Endodermal cell (in vitro differentiated cells): ENCODE measurements at regions not wholly inside any gene's neighbourhood (a gene's known extent, or its start where the extent isn't known, plus 50 kb on each side); places are given as distances from the start of the nearest gene placed in this dataset.

ENCODE experiments used
- DNase-seq: peaks from one replicate; pipeline ENCODE4 v3.0.0-alpha.2; 2017
- H3K27ac ChIP-seq: 2 replicates; pipeline ENCODE4 v1.5.1; 2013; ENCODE audit warnings: mild to moderate bottlenecking, low read depth, low read length, moderate library complexity
- H3K27me3 ChIP-seq: 2 replicates; pipeline ENCODE4 v1.6.1; 2013; ENCODE audit warnings: mild to moderate bottlenecking, low read length, moderate library complexity; ENCODE audit not compliant: insufficient read depth, control insufficient read depth, poor library complexity, severe bottlenecking
- H3K36me3 ChIP-seq: 2 replicates; pipeline ENCODE4 v1.7.0; 2013; ENCODE audit warnings: mild to moderate bottlenecking, low read length, moderate library complexity; ENCODE audit not compliant: control insufficient read depth, insufficient read depth
- H3K4me1 ChIP-seq: one replicate; pipeline ENCODE4 v1.7.0; 2013; ENCODE audit warnings: low read length; ENCODE audit not compliant: control insufficient read depth, insufficient read depth
- H3K4me3 ChIP-seq: 2 replicates; pipeline ENCODE4 v1.5.1; 2013; ENCODE audit warnings: mild to moderate bottlenecking, low read length, moderate library complexity
- H3K9ac ChIP-seq: 2 replicates; pipeline ENCODE4 v1.6.1; 2013; ENCODE audit warnings: mild to moderate bottlenecking, low read length, moderate library complexity; ENCODE audit not compliant: poor library complexity, severe bottlenecking; ENCODE audit errors: extremely low read depth
- H3K9me3 ChIP-seq: 2 replicates; pipeline ENCODE4 v1.6.1; 2013; ENCODE audit warnings: mild to moderate bottlenecking, low read length, moderate library complexity; ENCODE audit not compliant: control insufficient read depth
- H3K27ac Mint-ChIP-seq: 2 replicates; pipeline ENCODE4 v1.8.0; 2020; ENCODE audit warnings: mixed read lengths
- H3K27me3 Mint-ChIP-seq: 2 replicates; pipeline ENCODE4 v1.8.0; 2021; ENCODE audit warnings: mild to moderate bottlenecking, mixed read lengths; ENCODE audit not compliant: insufficient read depth
- H3K36me3 Mint-ChIP-seq: 2 replicates; pipeline ENCODE4 v1.8.0; 2020; ENCODE audit warnings: low read depth, mixed read lengths
- H3K4me1 Mint-ChIP-seq: 2 replicates; pipeline ENCODE4 v1.8.0; 2020; ENCODE audit warnings: mixed read lengths
- H3K4me3 Mint-ChIP-seq: 2 replicates; pipeline ENCODE4 v1.8.0; 2020; ENCODE audit warnings: mild to moderate bottlenecking, moderate library complexity, mixed read lengths
- H3K9me3 Mint-ChIP-seq: 2 replicates; pipeline ENCODE4 v1.8.0; 2020; ENCODE audit warnings: mild to moderate bottlenecking, mixed read lengths
- WGBS, 2 experiments: methylation state at CpG; one replicate each; pipeline versions ENCODE4 v1.1.5 to v1.1.7; 2013; ENCODE audit warnings: missing lambda C conversion rate in 2 of 2, mixed read lengths in 1 of 2; ENCODE audit not compliant: insufficient coverage in 1 of 2, insufficient read length in 1 of 2; 5-methylcytosine and 5-hydroxymethylcytosine counted together
- TF ChIP-seq, protein P1 (sequence below): fragments of 200-600 bp; sonication (generic); conservative IDR thresholded peaks from 2 replicates; pipeline ENCODE4 v1.5.0; 2021; ENCODE audit warnings: antibody characterized with exemption, mild to moderate bottlenecking

GRCh38 chr1:214208460-214208859, 72.5 kb upstream of the SMYD2 start:
- Mint-ChIP-seq H3K4me1 (peaks cover 13% of the 10 kb centered on the region), H3K4me3 (no peak overlapping the region), H3K9me3 (no peaks in the 10 kb centered on the region), H3K36me3 (no peaks in the 10 kb centered on the region), H3K27me3 (peaks cover 99% of the 10 kb centered on the region), H3K27ac (no peak overlapping the region)
- DNase-seq = no peak
- 78 to 88% methylated on average over 14 of the region's 14 CpGs for WGBS, 2 experiments
- Histone ChIP-seq H3K36me3 (no peaks in the 10 kb centered on the region), H3K9ac (no peak overlapping the region), H3K4me1 (peaks cover 11% of the 10 kb centered on the region), H3K9me3 (no peaks in the 10 kb centered on the region), H3K27ac (peak overlapping the region; percentile 83), H3K4me3 (no peak overlapping the region), H3K27me3 (peaks cover 100% of the 10 kb centered on the region)
- TF ChIP-seq, protein P1, sequence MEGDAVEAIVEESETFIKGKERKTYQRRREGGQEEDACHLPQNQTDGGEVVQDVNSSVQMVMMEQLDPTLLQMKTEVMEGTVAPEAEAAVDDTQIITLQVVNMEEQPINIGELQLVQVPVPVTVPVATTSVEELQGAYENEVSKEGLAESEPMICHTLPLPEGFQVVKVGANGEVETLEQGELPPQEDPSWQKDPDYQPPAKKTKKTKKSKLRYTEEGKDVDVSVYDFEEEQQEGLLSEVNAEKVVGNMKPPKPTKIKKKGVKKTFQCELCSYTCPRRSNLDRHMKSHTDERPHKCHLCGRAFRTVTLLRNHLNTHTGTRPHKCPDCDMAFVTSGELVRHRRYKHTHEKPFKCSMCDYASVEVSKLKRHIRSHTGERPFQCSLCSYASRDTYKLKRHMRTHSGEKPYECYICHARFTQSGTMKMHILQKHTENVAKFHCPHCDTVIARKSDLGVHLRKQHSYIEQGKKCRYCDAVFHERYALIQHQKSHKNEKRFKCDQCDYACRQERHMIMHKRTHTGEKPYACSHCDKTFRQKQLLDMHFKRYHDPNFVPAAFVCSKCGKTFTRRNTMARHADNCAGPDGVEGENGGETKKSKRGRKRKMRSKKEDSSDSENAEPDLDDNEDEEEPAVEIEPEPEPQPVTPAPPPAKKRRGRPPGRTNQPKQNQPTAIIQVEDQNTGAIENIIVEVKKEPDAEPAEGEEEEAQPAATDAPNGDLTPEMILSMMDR = no peak

DNA sequence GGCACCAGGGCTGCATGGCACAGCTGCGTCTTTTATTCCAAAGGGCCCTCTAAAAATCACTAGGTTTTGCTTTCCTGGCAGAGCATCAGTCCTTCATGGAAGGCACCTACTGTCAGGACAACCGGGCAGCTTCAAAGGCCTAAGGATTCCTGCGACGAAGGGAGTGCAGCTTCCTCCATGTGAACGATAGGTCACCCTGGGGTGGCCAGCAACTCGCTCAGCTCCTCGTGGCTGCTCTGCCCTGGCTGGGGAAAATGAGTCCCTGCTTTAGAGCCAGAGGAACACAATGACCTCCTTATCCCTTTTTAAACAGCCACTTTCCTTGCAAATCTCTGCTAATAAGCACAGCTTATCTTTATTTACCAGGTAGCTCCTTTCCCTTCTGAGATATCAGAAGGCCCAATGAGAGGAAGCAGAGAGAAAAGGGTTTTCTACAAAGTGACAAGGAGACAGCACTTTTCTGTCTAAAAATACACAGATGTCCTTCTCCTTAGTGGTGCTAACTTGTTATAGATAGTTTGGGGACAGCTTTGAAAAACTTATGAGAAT, 71.6 kb upstream of the SMYD2 start:
- H3K27me3 Mint-ChIP-seq = peaks cover 95% of the 10 kb centered on the region
- WGBS, 2 experiments = 78 to 98% methylated on average over 5 to 7 of the region's 7 CpGs
- H3K27ac ChIP-seq = peak overlapping the region; percentile 83
- H3K27ac Mint-ChIP-seq = no peak overlapping the region
- no peak overlapping the region for H3K4me3 Mint-ChIP-seq
- H3K27me3 ChIP-seq = peaks cover 96% of the 10 kb centered on the region
- peaks cover 11% of the 10 kb centered on the region for H3K4me1 ChIP-seq
- no peaks in the 10 kb centered on the region for H3K9me3 ChIP-seq
- no peaks in the 10 kb centered on the region for H3K9me3 Mint-ChIP-seq
- peaks cover 14% of the 10 kb centered on the region for H3K4me1 Mint-ChIP-seq
- no peak overlapping the region for H3K4me3 ChIP-seq
- no peaks in the 10 kb centered on the region for H3K36me3 ChIP-seq
- H3K9ac ChIP-seq = no peak overlapping the region
- TF ChIP-seq, protein P1 = no peak
- no peak for DNase-seq
- no peaks in the 10 kb centered on the region for H3K36me3 Mint-ChIP-seq

- H3K27ac ChIP-seq = no peak overlapping the region
- peaks cover 15% of the 10 kb centered on the region for H3K4me1 Mint-ChIP-seq
- H3K4me1 ChIP-seq = peaks cover 11% of the 10 kb centered on the region
- H3K36me3 Mint-ChIP-seq = no peaks in the 10 kb centered on the region
- TF ChIP-seq, protein P1 = no peak
- no peak overlapping the region for H3K27ac Mint-ChIP-seq
- no peak overlapping the region for H3K9ac ChIP-seq
- H3K4me3 Mint-ChIP-seq = no peak overlapping the region
- H3K27me3 ChIP-seq = peaks cover 96% of the 10 kb centered on the region
- H3K27me3 Mint-ChIP-seq = peaks cover 84% of the 10 kb centered on the region
- no peak overlapping the region for H3K4me3 ChIP-seq
- H3K9me3 Mint-ChIP-seq = no peaks in the 10 kb centered on the region
- no peaks in the 10 kb centered on the region for H3K9me3 ChIP-seq
- DNase-seq = no peak
- no peaks in the 10 kb centered on the region for H3K36me3 ChIP-seq
- 83 to 87% methylated on average over 4 of the region's 4 CpGs for WGBS, 2 experiments
Measured at GRCh38 chr1:214213136-214213535, 67.8 kb upstream of the SMYD2 start.
